ENCODE measurements at regions not wholly inside any gene's neighbourhood (a gene's known extent, or its start where the extent isn't known, plus 50 kb on each side); places are given as distances from the start of the nearest gene placed in this dataset.

GRCh38 chr13:89783221-89783755, 1564.2 kb upstream of the MIR17HG start:
- DNase-seq, result no peak

GRCh38 chr13:89784161-89784809, 1563.2 kb upstream of the MIR17HG start:
- no peak for DNase-seq

DNA sequence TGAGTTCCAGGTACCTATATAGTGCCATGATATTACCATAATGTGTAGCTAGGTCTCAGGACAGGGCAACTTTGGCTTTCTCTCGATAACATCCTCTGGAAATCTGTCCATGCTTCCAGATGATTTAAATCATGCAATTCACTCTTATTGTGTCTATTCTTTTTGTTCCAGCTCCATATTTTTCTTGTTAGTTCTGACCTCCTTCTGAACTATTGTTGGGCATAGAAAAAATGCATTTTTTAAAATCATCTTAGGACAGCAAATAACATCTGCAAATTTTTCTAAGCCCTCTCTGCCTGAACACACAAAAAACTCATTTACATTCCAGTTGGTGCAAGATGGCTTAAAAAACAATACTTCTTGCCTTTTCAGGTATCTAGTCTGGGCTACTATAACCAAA, 1561.0 kb upstream of the MIR17HG start:
- no peak for DNase-seq

DNA sequence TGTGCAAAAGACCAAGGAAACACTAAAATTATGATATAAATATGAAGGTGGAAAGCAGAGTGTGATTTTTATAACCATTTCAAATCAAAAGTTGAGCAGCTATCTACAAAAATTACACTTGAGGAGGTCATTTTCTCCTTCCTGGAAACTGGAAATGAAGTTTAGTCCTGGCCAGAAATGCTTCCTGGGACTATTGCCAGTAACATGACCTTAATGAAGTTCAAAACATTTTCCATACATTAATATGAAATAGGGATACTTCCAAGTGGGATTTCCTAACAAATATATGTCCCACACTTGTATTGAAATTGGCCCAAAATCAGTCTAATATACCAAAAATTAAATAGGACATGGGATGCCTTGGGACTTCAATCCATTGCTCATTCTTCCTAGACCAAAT, 1556.8 kb upstream of the MIR17HG start:
- no peak for DNase-seq

- DNase-seq, result no peak
Observed at GRCh38 chr13:89791971-89792630, 1555.4 kb upstream of the MIR17HG start.

- DNase-seq, result no peak
Observed at GRCh38 chr13:89796196-89796595, 1551.3 kb upstream of the MIR17HG start.

DNA sequence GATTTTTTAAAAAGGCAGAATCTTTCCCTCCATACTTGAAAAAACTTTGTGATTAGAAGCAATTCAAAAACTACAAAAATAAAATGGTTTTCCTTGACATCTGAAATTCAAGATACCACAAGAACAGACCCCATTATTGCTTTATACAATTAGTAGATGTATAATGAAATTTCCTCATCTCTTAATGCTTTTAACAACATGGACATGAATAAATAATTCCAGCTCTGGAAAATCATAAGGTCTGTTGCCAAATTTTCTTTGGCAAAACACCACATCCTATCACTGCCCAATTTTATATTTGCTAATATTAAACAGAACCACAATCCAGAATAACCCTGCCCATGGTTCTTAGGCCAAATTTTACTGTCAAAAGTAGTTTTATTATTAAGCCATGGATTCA, 1543.6 kb upstream of the MIR17HG start:
- DNase-seq, result no peak

- no peak for DNase-seq
Observed at GRCh38 chr13:89806594-89806993, 1540.9 kb upstream of the MIR17HG start.

DNA sequence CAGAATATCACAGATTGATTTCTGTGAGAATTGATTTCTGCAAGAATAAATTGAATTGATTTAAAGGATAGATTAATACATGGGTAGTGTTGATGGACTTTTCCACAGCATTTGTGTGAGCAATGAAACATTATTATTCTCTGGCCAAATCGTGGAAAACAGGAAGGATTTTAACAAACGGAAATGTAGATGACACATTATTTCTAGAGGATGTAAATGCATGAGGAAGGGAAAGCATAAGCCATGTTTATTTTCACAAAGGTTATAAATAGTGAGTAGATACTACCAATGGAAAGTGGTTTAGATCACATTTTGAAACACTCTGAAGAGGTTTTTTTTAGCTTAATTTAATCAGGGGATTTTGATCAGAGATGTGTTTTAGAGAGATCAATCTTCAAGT, 1534.6 kb upstream of the MIR17HG start:
- no peak for DNase-seq

DNA sequence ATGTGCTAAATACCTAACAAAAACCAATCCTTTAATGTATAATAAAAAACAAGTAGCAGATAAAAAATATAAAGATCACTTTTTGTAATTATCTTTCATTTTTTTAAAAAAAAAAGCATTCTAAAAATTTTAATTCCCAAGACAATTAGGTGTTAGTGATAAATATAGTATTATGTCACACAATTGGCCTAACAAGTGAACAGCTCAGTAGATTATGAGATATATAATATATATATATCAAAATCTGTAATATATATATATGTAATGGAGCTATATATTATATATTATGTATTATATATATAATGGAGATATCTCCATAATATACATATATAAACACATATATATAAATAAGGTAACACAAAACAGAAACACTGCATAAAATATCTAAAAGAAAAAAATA, 1531.1 kb upstream of the MIR17HG start:
- DNase-seq, result no peak

GRCh38 chr13:89822467-89822866, 1525.0 kb upstream of the MIR17HG start:
- DNase-seq, result no peak

GRCh38 chr13:89827552-89827951, 1519.9 kb upstream of the MIR17HG start:
- no peak for DNase-seq

DNA sequence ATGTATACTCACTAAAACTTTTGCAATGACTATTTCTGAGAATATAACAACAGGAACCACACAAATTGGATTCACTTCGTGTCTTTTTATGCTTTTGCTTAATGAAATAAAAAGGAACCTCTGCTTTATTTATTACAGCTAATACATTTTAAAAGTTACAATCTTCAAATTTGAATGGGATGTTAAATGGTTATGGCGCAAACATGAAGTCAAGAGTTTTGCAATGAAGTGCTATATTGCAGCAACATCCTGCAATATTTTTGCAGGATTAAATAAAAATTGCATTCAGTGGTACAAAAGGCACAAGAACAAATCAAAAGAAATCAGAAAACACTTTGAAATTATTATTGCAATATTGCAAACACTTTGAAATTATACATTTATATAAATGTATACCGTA, 1519.0 kb upstream of the MIR17HG start:
- DNase-seq, result no peak

GRCh38 chr13:89831157-89831556, 1516.3 kb upstream of the MIR17HG start:
- no peak for DNase-seq

DNA sequence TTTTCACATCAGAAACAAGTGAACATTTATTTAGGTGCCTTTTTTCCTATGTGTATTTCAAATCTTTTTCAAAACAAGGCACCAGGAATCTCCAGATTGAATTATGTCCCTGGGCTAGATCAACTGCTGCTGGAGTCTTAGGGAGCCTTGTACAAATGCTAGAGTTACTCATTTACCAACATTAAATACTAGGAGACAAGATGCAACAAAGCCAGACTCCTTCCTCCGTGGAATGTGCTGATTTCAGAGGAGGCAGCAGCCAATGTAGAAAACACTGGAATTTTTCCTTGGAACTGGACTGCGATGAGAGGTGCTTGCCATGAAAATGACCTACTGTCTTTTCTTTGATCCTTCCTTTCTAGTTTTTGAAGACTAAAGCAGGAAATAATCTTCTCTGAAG, 1514.7 kb upstream of the MIR17HG start:
- DNase-seq, result no peak

DNA sequence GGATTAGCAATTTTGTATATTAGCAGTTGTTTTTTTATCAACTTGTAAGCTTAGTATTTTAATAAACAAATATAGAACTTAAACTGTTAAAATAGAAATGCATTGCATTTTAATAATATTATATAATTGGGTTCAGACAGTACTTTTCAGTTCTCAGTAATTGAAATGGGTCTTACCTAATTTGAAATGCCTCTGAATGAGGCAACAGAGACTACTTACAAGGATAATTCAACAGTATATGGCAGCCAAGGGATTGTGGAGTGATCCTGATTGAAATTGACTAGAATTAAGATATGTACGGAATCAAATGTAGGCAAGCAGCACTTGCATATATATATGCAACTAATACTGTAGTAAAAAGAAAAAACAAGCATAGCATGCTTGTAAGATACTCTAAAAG, 1503.9 kb upstream of the MIR17HG start:
- no peak for DNase-seq

- no peak for DNase-seq
Observed at GRCh38 chr13:89845874-89846273, 1501.6 kb upstream of the MIR17HG start.

- DNase-seq, result no peak
Observed at GRCh38 chr13:89846926-89847585, 1500.4 kb upstream of the MIR17HG start.

GRCh38 chr13:89852570-89852969, 1494.9 kb upstream of the MIR17HG start:
- DNase-seq, result no peak

- no peak for DNase-seq
Observed at GRCh38 chr13:89856512-89856911, 1491.0 kb upstream of the MIR17HG start.

DNA sequence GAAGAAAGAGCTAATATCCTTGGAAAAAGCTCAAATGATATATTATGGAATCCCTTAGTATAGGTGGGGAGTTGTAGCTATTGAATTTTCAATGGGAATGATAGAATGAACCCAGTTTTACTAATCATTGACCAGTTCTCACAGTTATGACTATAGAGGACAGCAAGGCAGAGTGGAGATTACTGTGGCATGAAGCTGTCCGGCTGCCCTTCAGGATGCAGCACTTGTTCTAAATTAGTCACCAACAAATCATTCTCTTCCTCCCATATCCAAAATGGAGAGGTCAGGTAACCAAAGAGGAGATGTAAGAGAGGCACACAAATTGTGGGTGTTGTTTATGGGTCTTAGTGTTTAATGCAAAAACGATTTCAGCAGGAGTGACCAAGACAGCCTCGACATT, 1490.0 kb upstream of the MIR17HG start:
- no peak for DNase-seq

GRCh38 chr13:89862011-89862690, 1485.3 kb upstream of the MIR17HG start:
- DNase-seq, result no peak

DNA sequence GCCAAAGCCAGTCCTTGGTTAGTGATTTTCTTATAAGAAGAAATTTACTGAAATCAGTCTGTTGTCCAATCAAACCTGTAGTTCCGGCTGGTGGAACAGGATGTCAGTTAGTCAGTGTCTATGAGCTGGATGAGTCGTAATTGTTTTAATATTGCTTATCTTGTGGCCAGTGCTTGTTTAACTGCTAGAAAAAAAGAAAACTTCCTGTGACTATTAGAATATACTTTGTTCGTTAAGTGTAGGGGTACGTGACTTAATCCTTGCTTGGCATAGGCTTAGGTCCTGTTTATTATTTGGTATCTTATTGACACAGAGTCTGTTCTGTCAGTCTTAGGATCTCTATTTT, 1484.8 kb upstream of the MIR17HG start:
- DNase-seq, result no peak

Measured in activated T-cell treated with anti-CD3 and anti-CD28 coated beads for 4 hours (primary cell).